NCI-H446 treated with DMSO at 0.1 percent for 48 hours (cell line): ENCODE measurements at regions not wholly inside any gene's neighbourhood (a gene's known extent, or its start where the extent isn't known, plus 50 kb on each side); places are given as distances from the start of the nearest gene placed in this dataset.
A peak's percentile ranks its signal among the peaks of the same experiment; 100 is the strongest.

ENCODE experiments used
- DNase-seq: peaks from one replicate; lab custom pipeline; 2025; lab: John Stamatoyannopoulos, UW

GRCh38 chr4:29521281-29521680, 1198.9 kb upstream of the PCDH7 start:
- DNase-seq, result no peak

GRCh38 chr4:29536745-29537144, 1183.4 kb upstream of the PCDH7 start:
- DNase-seq, result no peak

GRCh38 chr4:29538889-29539646, 1181.1 kb upstream of the PCDH7 start:
- DNase-seq, result no peak

GRCh38 chr4:29540439-29541102, 1179.6 kb upstream of the PCDH7 start:
- DNase-seq, result no peak

- no peak for DNase-seq
Observed at GRCh38 chr4:29541757-29542156, 1178.4 kb upstream of the PCDH7 start.

GRCh38 chr4:29549342-29549741, 1170.8 kb upstream of the PCDH7 start:
- DNase-seq, result no peak

GRCh38 chr4:29551821-29552220, 1168.3 kb upstream of the PCDH7 start:
- DNase-seq, result no peak

GRCh38 chr4:29553846-29554245, 1166.3 kb upstream of the PCDH7 start:
- peak; percentile 68 for DNase-seq

GRCh38 chr4:29558789-29559188, 1161.4 kb upstream of the PCDH7 start:
- DNase-seq, result no peak

GRCh38 chr4:29559286-29559685, 1160.9 kb upstream of the PCDH7 start:
- DNase-seq, result no peak

- no peak for DNase-seq
Observed at GRCh38 chr4:29560452-29560851, 1159.7 kb upstream of the PCDH7 start.

GRCh38 chr4:29565256-29565655, 1154.9 kb upstream of the PCDH7 start:
- DNase-seq, result no peak

- no peak for DNase-seq
Observed at GRCh38 chr4:29566371-29566770, 1153.8 kb upstream of the PCDH7 start.

GRCh38 chr4:29571322-29571721, 1148.8 kb upstream of the PCDH7 start:
- DNase-seq, result no peak

- peak; percentile 67 for DNase-seq
Observed at GRCh38 chr4:29578329-29578728, 1141.8 kb upstream of the PCDH7 start.

- peak; percentile 59 for DNase-seq
Observed at GRCh38 chr4:29581457-29581856, 1138.7 kb upstream of the PCDH7 start.

- DNase-seq, result no peak
Observed at GRCh38 chr4:29588617-29589016, 1131.6 kb upstream of the PCDH7 start.

- no peak for DNase-seq
Observed at GRCh38 chr4:29596228-29596627, 1123.9 kb upstream of the PCDH7 start.

- peak; percentile 29 for DNase-seq
Observed at GRCh38 chr4:29619168-29619567, 1101.0 kb upstream of the PCDH7 start.

GRCh38 chr4:29632199-29632598, 1088.0 kb upstream of the PCDH7 start:
- no peak for DNase-seq

GRCh38 chr4:29636961-29637360, 1083.2 kb upstream of the PCDH7 start:
- no peak for DNase-seq

GRCh38 chr4:29653221-29653620, 1066.9 kb upstream of the PCDH7 start:
- no peak for DNase-seq

GRCh38 chr4:29680644-29681043, 1039.5 kb upstream of the PCDH7 start:
- DNase-seq, result no peak

- peak; percentile 14 for DNase-seq
Observed at GRCh38 chr4:29704059-29704458, 1016.1 kb upstream of the PCDH7 start.
